ENCODE measurements at regions not wholly inside any gene's neighbourhood (a gene's known extent, or its start where the extent isn't known, plus 50 kb on each side); places are given as distances from the start of the nearest gene placed in this dataset.

GRCh38 chr10:106217627-106218026, 946.9 kb downstream of the SORCS1 start:
- no peak for TF ChIP-seq CTCF (IDR thresholded peaks at IDR 0.05; ENCODE audit: extremely low read depth in 1 of 2, insufficient read depth in 1 of 2, low read depth in 1 of 2, low read length in 2 of 2)
- TF ChIP-seq POLR2AphosphoS5 (IDR thresholded peaks at IDR 0.05; ENCODE audit: insufficient read depth, low read depth, low read length), result no peak
- TF ChIP-seq POLR2A (IDR thresholded peaks at IDR 0.05; ENCODE audit: low read depth, low read length), result no peak
- TF ChIP-seq EZH2 (IDR thresholded peaks at IDR 0.05; ENCODE audit: borderline replicate concordance, low read depth, low read length, severe bottlenecking), result no peak

Measured in endothelial cell of umbilical vein (primary cell).